Sigmoid colon (tissue), 3 donors: ENCODE measurements at regions not wholly inside any gene's neighbourhood (a gene's known extent, or its start where the extent isn't known, plus 50 kb on each side); places are given as distances from the start of the nearest gene placed in this dataset.

Experiments used
- CTCF ChIP-seq, 4 experiments: fragments of 450-650 bp in 3 of 4; fragments of 200-600 bp in 1 of 4; IDR thresholded peaks; one replicate each; pipeline ENCODE4 v1.5.1; 2016 to 2019; ENCODE audit warnings: antibody characterized with exemption in 4 of 4, mild to moderate bottlenecking in 3 of 4, moderate library complexity in 2 of 4
- POLR2A ChIP-seq, 2 donors: fragments of 450-650 bp; IDR thresholded peaks; one replicate each; pipeline ENCODE4 v1.6.1; 2016; ENCODE audit warnings: antibody characterized with exemption in 2 of 2, mild to moderate bottlenecking in 2 of 2, moderate library complexity in 2 of 2

DNA sequence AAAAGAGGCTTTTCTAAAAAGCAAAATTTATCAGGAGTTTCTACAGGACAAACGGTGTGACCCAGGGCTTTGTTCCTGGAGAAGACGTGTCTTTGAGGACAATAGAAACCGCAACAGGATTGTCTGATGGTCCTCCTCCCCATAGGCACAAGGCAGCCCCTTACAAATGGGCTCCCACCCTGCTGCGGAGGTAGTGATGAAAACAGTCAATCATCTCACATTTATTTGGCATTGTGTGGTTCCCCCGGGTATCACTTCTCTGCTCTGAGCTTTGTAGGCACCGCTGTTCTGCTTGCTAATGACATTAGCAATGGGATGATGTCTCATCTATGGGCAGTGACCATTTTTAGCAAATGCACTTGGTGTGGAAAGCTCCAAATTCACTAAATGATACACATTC, 155.5 kb upstream of the TMPO start:
- TF ChIP-seq POLR2A (IDR thresholded peaks at IDR 0.05) (no peak), CTCF (IDR thresholded peaks at IDR 0.05) (no peak)
